ENCODE measurements at regions not wholly inside any gene's neighbourhood (a gene's known extent, or its start where the extent isn't known, plus 50 kb on each side); places are given as distances from the start of the nearest gene placed in this dataset.

GRCh38 chr21:36636439-36636838, 62.5 kb upstream of the SIM2 start:
- DNase-seq (ENCODE audit: low spot score in 2 of 2): no peak
- no peaks in the 10 kb centered on the region for H3K4me1 ChIP-seq
- in situ Hi-C loops (cut with MboI; ENCODE audit: low sequenced_read_pairs): loop anchor here (10.0 kb wide), 1 partner anchor 288 kb away; no protein-coding TSS in a partner anchor
- peaks cover 4% of the 10 kb centered on the region; the same call in 1 of the 2 replicates for H3K27me3 ChIP-seq (ENCODE audit: low read depth)
- H3K36me3 ChIP-seq (replicated peaks): no peaks in the 10 kb centered on the region
- no peak overlapping the region for H3K4me3 ChIP-seq
- no peaks in the 10 kb centered on the region; the same call in 1 of the 2 replicates for H3K9me3 ChIP-seq

- Histone ChIP-seq H3K4me3 (no peak overlapping the region), H3K9me3 (no peaks in the 10 kb centered on the region; the same call in 1 of the 2 replicates), H3K4me1 (no peaks in the 10 kb centered on the region), H3K27me3 (ENCODE audit: low read depth) (peaks cover 4% of the 10 kb centered on the region; the same call in 1 of the 2 replicates), H3K36me3 (replicated peaks) (no peaks in the 10 kb centered on the region)
- no peak for DNase-seq (ENCODE audit: low spot score in 2 of 2)
- in situ Hi-C loops (cut with MboI; ENCODE audit: low sequenced_read_pairs): loop anchor here (10.0 kb wide), 1 partner anchor 285 kb away; no protein-coding TSS in a partner anchor
These were observed 59.1 kb upstream of the SIM2 start for GRCh38 chr21:36639769-36640168.

GRCh38 chr21:36640174-36640720, 58.7 kb upstream of the SIM2 start:
- H3K9me3 ChIP-seq: no peaks in the 10 kb centered on the region; the same call in 1 of the 2 replicates
- H3K4me3 ChIP-seq: no peak overlapping the region
- in situ Hi-C loops (cut with MboI; ENCODE audit: low sequenced_read_pairs): no loop called here
- peaks cover 4% of the 10 kb centered on the region; the same call in 1 of the 2 replicates for H3K27me3 ChIP-seq (ENCODE audit: low read depth)
- no peaks in the 10 kb centered on the region for H3K4me1 ChIP-seq
- DNase-seq (ENCODE audit: low spot score in 2 of 2): no peak
- no peaks in the 10 kb centered on the region for H3K36me3 ChIP-seq (replicated peaks)

GRCh38 chr21:36640721-36641244, 58.1 kb upstream of the SIM2 start:
- H3K4me3 ChIP-seq: no peak overlapping the region

GRCh38 chr21:36641346-36641745, 57.6 kb upstream of the SIM2 start:
- H3K4me3 ChIP-seq: no peak overlapping the region

More at GRCh38 chr21:36640721-36641244, 58.1 kb upstream of the SIM2 start:
- DNase-seq (ENCODE audit: low spot score in 2 of 2): no peak
- Histone ChIP-seq H3K27me3 (ENCODE audit: low read depth) (peaks cover 4% of the 10 kb centered on the region; the same call in 1 of the 2 replicates), H3K36me3 (replicated peaks) (no peaks in the 10 kb centered on the region), H3K9me3 (no peaks in the 10 kb centered on the region; the same call in 1 of the 2 replicates), H3K4me1 (no peaks in the 10 kb centered on the region)
- in situ Hi-C loops (cut with MboI; ENCODE audit: low sequenced_read_pairs): no loop called here

GRCh38 chr21:36641886-36642285, 57.0 kb upstream of the SIM2 start:
- Histone ChIP-seq H3K4me3 (no peak overlapping the region), H3K36me3 (replicated peaks) (no peaks in the 10 kb centered on the region), H3K9me3 (no peaks in the 10 kb centered on the region; the same call in 1 of the 2 replicates), H3K27me3 (ENCODE audit: low read depth) (peaks cover 4% of the 10 kb centered on the region; the same call in 1 of the 2 replicates), H3K4me1 (no peaks in the 10 kb centered on the region)
- no peak for DNase-seq (ENCODE audit: low spot score in 2 of 2)
- in situ Hi-C loops (cut with MboI; ENCODE audit: low sequenced_read_pairs): no loop called here

More at GRCh38 chr21:36641346-36641745, 57.6 kb upstream of the SIM2 start:
- H3K36me3 ChIP-seq (replicated peaks): no peaks in the 10 kb centered on the region
- in situ Hi-C loops (cut with MboI; ENCODE audit: low sequenced_read_pairs): no loop called here
- DNase-seq (ENCODE audit: low spot score in 2 of 2): no peak
- H3K9me3 ChIP-seq: no peaks in the 10 kb centered on the region; the same call in 1 of the 2 replicates
- no peaks in the 10 kb centered on the region for H3K4me1 ChIP-seq
- peaks cover 4% of the 10 kb centered on the region; the same call in 1 of the 2 replicates for H3K27me3 ChIP-seq (ENCODE audit: low read depth)

- Histone ChIP-seq H3K27me3 (ENCODE audit: low read depth) (peaks cover 4% of the 10 kb centered on the region; the same call in 1 of the 2 replicates), H3K36me3 (replicated peaks) (no peaks in the 10 kb centered on the region), H3K4me1 (no peaks in the 10 kb centered on the region), H3K9me3 (no peaks in the 10 kb centered on the region; the same call in 1 of the 2 replicates), H3K4me3 (no peak overlapping the region)
- in situ Hi-C loops (cut with MboI; ENCODE audit: low sequenced_read_pairs): no loop called here
- no peak for DNase-seq (ENCODE audit: low spot score in 2 of 2)
These were observed 56.1 kb upstream of the SIM2 start for GRCh38 chr21:36642777-36643176.

- no peak for DNase-seq (ENCODE audit: low spot score in 2 of 2)
- Histone ChIP-seq H3K27me3 (ENCODE audit: low read depth) (peaks cover 4% of the 10 kb centered on the region; the same call in 1 of the 2 replicates), H3K9me3 (no peaks in the 10 kb centered on the region; the same call in 1 of the 2 replicates), H3K4me3 (no peak overlapping the region), H3K36me3 (replicated peaks) (no peaks in the 10 kb centered on the region), H3K4me1 (no peaks in the 10 kb centered on the region)
- in situ Hi-C loops (cut with MboI; ENCODE audit: low sequenced_read_pairs): no loop called here
These were observed 55.3 kb upstream of the SIM2 start for GRCh38 chr21:36643374-36644250.

GRCh38 chr21:36646011-36646410, 52.9 kb upstream of the SIM2 start:
- H3K27me3 ChIP-seq (ENCODE audit: low read depth): no peaks in the 10 kb centered on the region
- no peak overlapping the region for H3K4me3 ChIP-seq
- no peaks in the 10 kb centered on the region; the same call in 1 of the 2 replicates for H3K9me3 ChIP-seq
- in situ Hi-C loops (cut with MboI; ENCODE audit: low sequenced_read_pairs): no loop called here
- no peaks in the 10 kb centered on the region for H3K36me3 ChIP-seq (replicated peaks)
- DNase-seq (ENCODE audit: low spot score in 2 of 2): no peak
- no peaks in the 10 kb centered on the region for H3K4me1 ChIP-seq

- H3K4me3 ChIP-seq: no peak overlapping the region
- no peaks in the 10 kb centered on the region for H3K4me1 ChIP-seq
- in situ Hi-C loops (cut with MboI; ENCODE audit: low sequenced_read_pairs): no loop called here
- no peaks in the 10 kb centered on the region for H3K27me3 ChIP-seq (ENCODE audit: low read depth)
- no peaks in the 10 kb centered on the region for H3K36me3 ChIP-seq (replicated peaks)
- H3K9me3 ChIP-seq: no peaks in the 10 kb centered on the region
- DNase-seq (ENCODE audit: low spot score in 2 of 2): no peak
These were observed 52.3 kb upstream of the SIM2 start for GRCh38 chr21:36646645-36647044.

- Histone ChIP-seq H3K9me3 (no peaks in the 10 kb centered on the region), H3K4me3 (no peak overlapping the region), H3K4me1 (no peaks in the 10 kb centered on the region), H3K27me3 (ENCODE audit: low read depth) (no peaks in the 10 kb centered on the region), H3K36me3 (replicated peaks) (no peaks in the 10 kb centered on the region)
- no peak for DNase-seq (ENCODE audit: low spot score in 2 of 2)
- in situ Hi-C loops (cut with MboI; ENCODE audit: low sequenced_read_pairs): no loop called here
These were observed 51.4 kb upstream of the SIM2 start for GRCh38 chr21:36647279-36648093.
